ENCODE measurements at regions not wholly inside any gene's neighbourhood (a gene's known extent, or its start where the extent isn't known, plus 50 kb on each side); places are given as distances from the start of the nearest gene placed in this dataset.

GRCh38 chr16:72665701-72666100, 382.2 kb downstream of the ZFHX3 start:
- TF ChIP-seq POLR2A (IDR thresholded peaks at IDR 0.05) = no peak
- no peak for TF ChIP-seq EP300 (IDR thresholded peaks at IDR 0.05)
- TF ChIP-seq CTCF (IDR thresholded peaks at IDR 0.05) = no peak
